Loucy (cell line): ENCODE measurements at regions not wholly inside any gene's neighbourhood (a gene's known extent, or its start where the extent isn't known, plus 50 kb on each side); places are given as distances from the start of the nearest gene placed in this dataset.

ENCODE experiments used
- H2AFZ ChIP-seq: fragments of 200-600 bp; sonication (generic); 2 replicates; pipeline ENCODE4 v1.6.0; 2016; ENCODE audit warnings: antibody characterized with exemption, mild to moderate bottlenecking, low read length, moderate library complexity
- H3F3A ChIP-seq: fragments of 200-600 bp; 2 replicates; pipeline ENCODE4 v1.6.0; 2016; ENCODE audit warnings: antibody characterized with exemption, low read depth, mild to moderate bottlenecking
- H3K27me3 ChIP-seq: fragments of 200-600 bp; sonication (generic); 2 replicates; pipeline ENCODE4 v1.6.1; 2014; ENCODE audit warnings: low read length, mild to moderate bottlenecking; ENCODE audit not compliant: insufficient read depth, poor library complexity, severe bottlenecking
- H3K36me3 ChIP-seq: fragments of 200-600 bp; sonication (generic); 2 replicates; pipeline ENCODE4 v1.6.1; 2016; ENCODE audit warnings: low read length; ENCODE audit not compliant: insufficient read depth
- H3K4me1 ChIP-seq: fragments of 200-600 bp; sonication (generic); 2 replicates; pipeline ENCODE4 v1.5.1; 2014; ENCODE audit warnings: low read length, mild to moderate bottlenecking; ENCODE audit not compliant: insufficient read depth, poor library complexity, severe bottlenecking
- H3K4me2 ChIP-seq: fragments of 200-600 bp; sonication (generic); 2 replicates; pipeline ENCODE4 v1.6.0; 2014; ENCODE audit warnings: antibody characterized with exemption, low read length, low read depth, mild to moderate bottlenecking; ENCODE audit not compliant: poor library complexity, severe bottlenecking
- H3K4me3 ChIP-seq: fragments of 200-600 bp; sonication (generic); 2 replicates; pipeline ENCODE4 v1.5.1; 2014; ENCODE audit warnings: low read length, mild to moderate bottlenecking, mixed read lengths; ENCODE audit not compliant: poor library complexity, severe bottlenecking
- H3K79me2 ChIP-seq: fragments of 200-600 bp; sonication (generic); 2 replicates; pipeline ENCODE4 v1.6.1; 2014; ENCODE audit warnings: low read length; ENCODE audit not compliant: insufficient read depth
- H3K9ac ChIP-seq: fragments of 200-600 bp; sonication (generic); 2 replicates; pipeline ENCODE4 v1.6.0; 2014; ENCODE audit warnings: mild to moderate bottlenecking, low read depth, low read length, moderate library complexity; ENCODE audit not compliant: poor library complexity, severe bottlenecking
- H3K9me2 ChIP-seq: fragments of 200-600 bp; sonication (generic); replicated peaks from 2 replicates; pipeline ENCODE4 v1.6.1; 2016; ENCODE audit warnings: low read depth, low read length, mixed read lengths
- H3K9me3 ChIP-seq: fragments of 200-600 bp; sonication (generic); 2 replicates; pipeline ENCODE4 v1.6.1; 2014; ENCODE audit warnings: mild to moderate bottlenecking, antibody characterized with exemption, low read length, low read depth; ENCODE audit not compliant: insufficient read depth
- H4K20me1 ChIP-seq: fragments of 200-600 bp; sonication (generic); 2 replicates; pipeline ENCODE4 v1.6.0; 2014; ENCODE audit warnings: antibody characterized with exemption, low read length, mild to moderate bottlenecking; ENCODE audit not compliant: insufficient read depth, poor library complexity, severe bottlenecking
- EZH2phosphoT487 ChIP-seq: fragments of 200-600 bp; IDR thresholded peaks from 2 replicates; pipeline ENCODE4 v1.6.1; 2018; ENCODE audit warnings: antibody characterized with exemption, mild to moderate bottlenecking, moderate library complexity, borderline replicate concordance
- TF ChIP-seq, protein P1 (sequence below): fragments of 200-600 bp; sonication (generic); conservative IDR thresholded peaks from 2 replicates; pipeline ENCODE4 v1.5.1; 2014; ENCODE audit warnings: mild to moderate bottlenecking, antibody characterized with exemption, low read length

DNA sequence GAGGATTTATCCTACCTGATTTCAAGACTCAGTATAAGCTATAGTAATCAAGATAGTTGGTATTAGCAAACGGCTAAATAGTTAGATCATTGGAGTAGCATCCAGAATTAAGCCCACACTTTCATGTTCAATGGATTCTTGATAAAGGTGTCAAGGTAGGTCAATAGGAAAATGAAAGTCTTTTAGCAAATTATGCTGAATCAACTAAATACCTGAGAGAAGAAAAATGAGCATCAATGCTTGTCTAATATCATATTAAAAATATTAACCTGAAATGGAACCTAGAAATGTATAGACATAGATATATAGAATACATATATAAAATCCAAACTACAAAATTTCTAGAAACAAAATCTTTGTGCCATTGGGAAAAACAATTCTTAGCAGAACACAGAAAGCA, 685.6 kb downstream of the DTWD2 start:
- no peaks in the 10 kb centered on the region for H3K9me3 ChIP-seq
- no peaks in the 10 kb centered on the region for H3K9me2 ChIP-seq
- H3K4me3 ChIP-seq = no peak overlapping the region
- no peak overlapping the region for H3K4me2 ChIP-seq
- H3K9ac ChIP-seq = no peak overlapping the region
- H3K79me2 ChIP-seq = no peaks in the 10 kb centered on the region
- H2AFZ ChIP-seq = no peak overlapping the region
- H3F3A ChIP-seq = no peaks in the 10 kb centered on the region
- H3K36me3 ChIP-seq = no peaks in the 10 kb centered on the region
- TF ChIP-seq, protein P1, sequence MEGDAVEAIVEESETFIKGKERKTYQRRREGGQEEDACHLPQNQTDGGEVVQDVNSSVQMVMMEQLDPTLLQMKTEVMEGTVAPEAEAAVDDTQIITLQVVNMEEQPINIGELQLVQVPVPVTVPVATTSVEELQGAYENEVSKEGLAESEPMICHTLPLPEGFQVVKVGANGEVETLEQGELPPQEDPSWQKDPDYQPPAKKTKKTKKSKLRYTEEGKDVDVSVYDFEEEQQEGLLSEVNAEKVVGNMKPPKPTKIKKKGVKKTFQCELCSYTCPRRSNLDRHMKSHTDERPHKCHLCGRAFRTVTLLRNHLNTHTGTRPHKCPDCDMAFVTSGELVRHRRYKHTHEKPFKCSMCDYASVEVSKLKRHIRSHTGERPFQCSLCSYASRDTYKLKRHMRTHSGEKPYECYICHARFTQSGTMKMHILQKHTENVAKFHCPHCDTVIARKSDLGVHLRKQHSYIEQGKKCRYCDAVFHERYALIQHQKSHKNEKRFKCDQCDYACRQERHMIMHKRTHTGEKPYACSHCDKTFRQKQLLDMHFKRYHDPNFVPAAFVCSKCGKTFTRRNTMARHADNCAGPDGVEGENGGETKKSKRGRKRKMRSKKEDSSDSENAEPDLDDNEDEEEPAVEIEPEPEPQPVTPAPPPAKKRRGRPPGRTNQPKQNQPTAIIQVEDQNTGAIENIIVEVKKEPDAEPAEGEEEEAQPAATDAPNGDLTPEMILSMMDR = no peak
- TF ChIP-seq EZH2phosphoT487 = no peak
- no peaks in the 10 kb centered on the region for H3K4me1 ChIP-seq
- no peaks in the 10 kb centered on the region for H4K20me1 ChIP-seq
- H3K27me3 ChIP-seq = no peaks in the 10 kb centered on the region

DNA sequence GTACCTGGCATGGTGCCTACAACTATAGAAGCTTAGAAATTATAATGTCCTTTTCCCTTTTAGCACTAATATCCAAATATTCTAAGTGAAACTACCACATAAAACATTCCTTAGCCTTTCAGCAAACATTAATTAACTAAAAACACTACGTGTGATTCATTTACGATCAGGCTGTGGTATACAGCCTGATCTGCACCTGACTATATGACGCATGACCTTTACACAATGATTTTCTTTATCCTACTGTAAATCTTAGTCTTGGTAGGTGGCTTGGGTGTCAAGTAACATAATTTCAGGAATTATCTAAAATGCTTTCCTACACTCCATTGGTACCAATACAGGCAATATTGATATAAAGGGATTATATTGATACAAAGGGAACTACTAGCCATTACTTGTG, 686.7 kb downstream of the DTWD2 start:
- Histone ChIP-seq H3K4me2 (no peak overlapping the region), H3K36me3 (no peaks in the 10 kb centered on the region), H2AFZ (no peak overlapping the region), H3K9me3 (no peaks in the 10 kb centered on the region), H3K4me1 (no peaks in the 10 kb centered on the region), H3K9ac (no peak overlapping the region), H3F3A (no peaks in the 10 kb centered on the region), H3K79me2 (no peaks in the 10 kb centered on the region), H3K4me3 (no peak overlapping the region), H3K27me3 (no peaks in the 10 kb centered on the region), H3K9me2 (no peaks in the 10 kb centered on the region), H4K20me1 (no peaks in the 10 kb centered on the region)
- TF ChIP-seq, protein P1 = no peak
- TF ChIP-seq EZH2phosphoT487 = no peak

DNA sequence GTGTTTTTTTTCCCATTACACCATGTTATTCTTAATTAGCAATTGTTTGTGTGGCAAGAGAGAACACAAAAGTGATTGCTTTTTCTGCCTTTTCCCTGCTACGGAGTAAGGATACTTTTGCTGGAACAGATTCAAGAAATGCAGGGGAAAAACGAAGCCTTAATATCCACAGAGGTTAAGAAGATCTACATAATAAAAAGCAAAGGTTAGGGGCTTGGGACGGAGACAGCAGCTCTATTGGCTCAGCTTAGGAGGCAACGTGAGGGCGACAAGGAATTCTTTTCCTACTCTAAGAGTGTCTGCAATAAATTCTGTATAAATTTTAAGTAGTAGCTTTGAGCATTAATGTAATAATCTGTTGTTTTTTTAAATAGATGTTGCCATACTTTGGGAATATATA, 693.3 kb downstream of the DTWD2 start:
- Histone ChIP-seq H3K9me3 (no peaks in the 10 kb centered on the region), H3F3A (no peaks in the 10 kb centered on the region), H2AFZ (no peak overlapping the region), H3K79me2 (no peaks in the 10 kb centered on the region), H3K27me3 (no peaks in the 10 kb centered on the region), H3K4me1 (no peaks in the 10 kb centered on the region), H3K36me3 (no peaks in the 10 kb centered on the region), H4K20me1 (no peaks in the 10 kb centered on the region), H3K9ac (no peak overlapping the region), H3K4me3 (no peak overlapping the region), H3K9me2 (no peaks in the 10 kb centered on the region), H3K4me2 (no peak overlapping the region)
- TF ChIP-seq EZH2phosphoT487 = no peak
- TF ChIP-seq, protein P1 = no peak
